ENCODE measurements at regions not wholly inside any gene's neighbourhood (a gene's known extent, or its start where the extent isn't known, plus 50 kb on each side); places are given as distances from the start of the nearest gene placed in this dataset.

GRCh38 chr12:115455268-115455681, 771.3 kb upstream of the TBX3 start:
- no peak for TF ChIP-seq CTCF (IDR thresholded peaks at IDR 0.05; ENCODE audit: unreplicated experiment)
- Mint-ChIP-seq H3K4me1 (ENCODE audit: unreplicated experiment) (peaks cover 15% of the 10 kb centered on the region), H3K4me3 (ENCODE audit: unreplicated experiment) (no peak overlapping the region), H3K36me3 (ENCODE audit: low read depth, unreplicated experiment) (no peaks in the 10 kb centered on the region), H3K9me3 (ENCODE audit: unreplicated experiment) (no peaks in the 10 kb centered on the region), H3K27me3 (ENCODE audit: unreplicated experiment) (peaks cover 11% of the 10 kb centered on the region), H3K27ac (ENCODE audit: unreplicated experiment) (no peak overlapping the region)
- DNase-seq (ENCODE audit: low spot score): no peak

DNA sequence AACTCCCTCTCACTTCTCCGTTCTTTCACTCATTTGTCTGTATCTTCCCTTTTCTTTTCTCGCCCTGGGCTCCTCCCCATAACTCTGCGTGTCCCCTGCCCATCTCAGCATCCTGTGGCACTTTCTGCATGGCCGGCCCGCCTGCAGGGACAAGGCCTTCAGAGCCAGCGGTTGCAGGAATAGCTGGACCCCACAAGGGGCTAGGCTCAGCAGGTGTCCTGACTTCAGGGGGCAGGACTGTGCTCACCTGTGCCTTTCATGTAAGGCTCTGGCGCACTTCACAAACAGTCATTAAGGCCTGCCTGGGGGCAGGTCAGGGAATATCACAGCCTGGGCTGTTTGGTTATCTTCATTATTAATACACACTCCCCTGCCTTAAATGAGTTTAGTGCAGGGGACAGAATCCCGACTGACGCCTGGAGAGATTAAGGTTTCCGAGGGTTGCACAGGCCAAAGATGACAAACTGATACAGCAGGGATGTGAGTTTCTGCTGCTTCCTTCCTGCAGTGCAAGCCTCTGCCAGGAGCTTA, 768.8 kb upstream of the TBX3 start:
- H3K4me3 Mint-ChIP-seq (ENCODE audit: unreplicated experiment): peak overlapping the region; percentile 79
- H3K27ac Mint-ChIP-seq (ENCODE audit: unreplicated experiment): no peak overlapping the region
- DNase-seq (ENCODE audit: low spot score): no peak
- H3K4me1 Mint-ChIP-seq (ENCODE audit: unreplicated experiment): peaks cover 21% of the 10 kb centered on the region
- H3K9me3 Mint-ChIP-seq (ENCODE audit: unreplicated experiment): no peaks in the 10 kb centered on the region
- no peak for TF ChIP-seq CTCF (IDR thresholded peaks at IDR 0.05; ENCODE audit: unreplicated experiment)
- no peaks in the 10 kb centered on the region for H3K36me3 Mint-ChIP-seq (ENCODE audit: low read depth, unreplicated experiment)
- peaks cover 11% of the 10 kb centered on the region for H3K27me3 Mint-ChIP-seq (ENCODE audit: unreplicated experiment)

- Mint-ChIP-seq H3K4me3 (ENCODE audit: unreplicated experiment) (peak overlapping the region; percentile 88), H3K9me3 (ENCODE audit: unreplicated experiment) (no peaks in the 10 kb centered on the region), H3K27ac (ENCODE audit: unreplicated experiment) (no peak overlapping the region), H3K4me1 (ENCODE audit: unreplicated experiment) (peaks cover 21% of the 10 kb centered on the region), H3K27me3 (ENCODE audit: unreplicated experiment) (peaks cover 8% of the 10 kb centered on the region), H3K36me3 (ENCODE audit: low read depth, unreplicated experiment) (no peaks in the 10 kb centered on the region)
- no peak for TF ChIP-seq CTCF (IDR thresholded peaks at IDR 0.05; ENCODE audit: unreplicated experiment)
- peak; percentile 42 for DNase-seq (ENCODE audit: low spot score)
These were observed 768.1 kb upstream of the TBX3 start for GRCh38 chr12:115451780-115452736.

- DNase-seq (ENCODE audit: low spot score): no peak
- TF ChIP-seq CTCF (IDR thresholded peaks at IDR 0.05; ENCODE audit: unreplicated experiment): no peak
- Mint-ChIP-seq H3K27ac (ENCODE audit: unreplicated experiment) (no peak overlapping the region), H3K4me3 (ENCODE audit: unreplicated experiment) (peak overlapping the region; percentile 88), H3K9me3 (ENCODE audit: unreplicated experiment) (no peaks in the 10 kb centered on the region), H3K27me3 (ENCODE audit: unreplicated experiment) (peaks cover 8% of the 10 kb centered on the region), H3K36me3 (ENCODE audit: low read depth, unreplicated experiment) (no peaks in the 10 kb centered on the region), H3K4me1 (ENCODE audit: unreplicated experiment) (peaks cover 21% of the 10 kb centered on the region)
These were observed 767.3 kb upstream of the TBX3 start for GRCh38 chr12:115451151-115451779.
